ENCODE measurements at regions not wholly inside any gene's neighbourhood (a gene's known extent, or its start where the extent isn't known, plus 50 kb on each side); places are given as distances from the start of the nearest gene placed in this dataset.

GRCh38 chr12:125512541-125513298 is 447.5 kb downstream of the AACS start:
- Histone ChIP-seq H3K36me3 (ENCODE audit: insufficient read depth, low read length) (no peaks in the 10 kb centered on the region), H3K9me3 (ENCODE audit: low read depth, low read length) (no peaks in the 10 kb centered on the region), H3K79me2 (ENCODE audit: insufficient read depth, low read length) (no peaks in the 10 kb centered on the region), H3K4me1 (ENCODE audit: insufficient read depth, low read length) (no peaks in the 10 kb centered on the region), H3K27ac (ENCODE audit: low read depth, low read length) (no peak overlapping the region), H2AFZ (ENCODE audit: low read length) (no peak overlapping the region), H3K27me3 (ENCODE audit: insufficient read depth, low read length) (no peaks in the 10 kb centered on the region), H4K20me1 (ENCODE audit: insufficient read depth, low read length) (no peaks in the 10 kb centered on the region), H3K4me3 (ENCODE audit: insufficient read depth, low read length) (no peak overlapping the region), H3K4me2 (ENCODE audit: insufficient read depth, low read length) (no peak overlapping the region)
- TF ChIP-seq, protein P1, sequence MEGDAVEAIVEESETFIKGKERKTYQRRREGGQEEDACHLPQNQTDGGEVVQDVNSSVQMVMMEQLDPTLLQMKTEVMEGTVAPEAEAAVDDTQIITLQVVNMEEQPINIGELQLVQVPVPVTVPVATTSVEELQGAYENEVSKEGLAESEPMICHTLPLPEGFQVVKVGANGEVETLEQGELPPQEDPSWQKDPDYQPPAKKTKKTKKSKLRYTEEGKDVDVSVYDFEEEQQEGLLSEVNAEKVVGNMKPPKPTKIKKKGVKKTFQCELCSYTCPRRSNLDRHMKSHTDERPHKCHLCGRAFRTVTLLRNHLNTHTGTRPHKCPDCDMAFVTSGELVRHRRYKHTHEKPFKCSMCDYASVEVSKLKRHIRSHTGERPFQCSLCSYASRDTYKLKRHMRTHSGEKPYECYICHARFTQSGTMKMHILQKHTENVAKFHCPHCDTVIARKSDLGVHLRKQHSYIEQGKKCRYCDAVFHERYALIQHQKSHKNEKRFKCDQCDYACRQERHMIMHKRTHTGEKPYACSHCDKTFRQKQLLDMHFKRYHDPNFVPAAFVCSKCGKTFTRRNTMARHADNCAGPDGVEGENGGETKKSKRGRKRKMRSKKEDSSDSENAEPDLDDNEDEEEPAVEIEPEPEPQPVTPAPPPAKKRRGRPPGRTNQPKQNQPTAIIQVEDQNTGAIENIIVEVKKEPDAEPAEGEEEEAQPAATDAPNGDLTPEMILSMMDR (IDR thresholded peaks at IDR 0.05; ENCODE audit: extremely low read depth, low read depth, low read length) = no peak
- DNase-seq (ENCODE audit: insufficient read length, low spot score, missing footprints) = no peak

GRCh38 chr12:125515887-125516286 is 450.7 kb downstream of the AACS start:
- no peak overlapping the region for H2AFZ ChIP-seq (ENCODE audit: low read length)
- no peak overlapping the region for H3K4me2 ChIP-seq (ENCODE audit: insufficient read depth, low read length)
- H3K4me1 ChIP-seq (ENCODE audit: insufficient read depth, low read length) = no peaks in the 10 kb centered on the region
- DNase-seq (ENCODE audit: insufficient read length, low spot score, missing footprints) = no peak
- TF ChIP-seq, protein P1 (IDR thresholded peaks at IDR 0.05; ENCODE audit: extremely low read depth, low read depth, low read length) = no peak
- H3K9me3 ChIP-seq (ENCODE audit: low read depth, low read length) = no peaks in the 10 kb centered on the region
- H3K36me3 ChIP-seq (ENCODE audit: insufficient read depth, low read length) = no peaks in the 10 kb centered on the region
- no peak overlapping the region for H3K4me3 ChIP-seq (ENCODE audit: insufficient read depth, low read length)
- no peaks in the 10 kb centered on the region for H4K20me1 ChIP-seq (ENCODE audit: insufficient read depth, low read length)
- H3K27me3 ChIP-seq (ENCODE audit: insufficient read depth, low read length) = no peaks in the 10 kb centered on the region
- H3K27ac ChIP-seq (ENCODE audit: low read depth, low read length) = no peak overlapping the region
- no peaks in the 10 kb centered on the region for H3K79me2 ChIP-seq (ENCODE audit: insufficient read depth, low read length)

GRCh38 chr12:125518074-125518473 is 452.8 kb downstream of the AACS start:
- Histone ChIP-seq H3K36me3 (ENCODE audit: insufficient read depth, low read length) (no peaks in the 10 kb centered on the region), H3K4me3 (ENCODE audit: insufficient read depth, low read length) (no peak overlapping the region), H3K27ac (ENCODE audit: low read depth, low read length) (no peak overlapping the region), H2AFZ (ENCODE audit: low read length) (no peak overlapping the region), H3K4me2 (ENCODE audit: insufficient read depth, low read length) (no peak overlapping the region), H3K9me3 (ENCODE audit: low read depth, low read length) (peaks cover 2% of the 10 kb centered on the region), H3K27me3 (ENCODE audit: insufficient read depth, low read length) (no peaks in the 10 kb centered on the region), H3K4me1 (ENCODE audit: insufficient read depth, low read length) (no peaks in the 10 kb centered on the region), H4K20me1 (ENCODE audit: insufficient read depth, low read length) (no peaks in the 10 kb centered on the region), H3K79me2 (ENCODE audit: insufficient read depth, low read length) (no peaks in the 10 kb centered on the region)
- TF ChIP-seq, protein P1 (IDR thresholded peaks at IDR 0.05; ENCODE audit: extremely low read depth, low read depth, low read length) = no peak
- DNase-seq (ENCODE audit: insufficient read length, low spot score, missing footprints) = no peak

GRCh38 chr12:125519026-125519651 is 453.9 kb downstream of the AACS start:
- H3K36me3 ChIP-seq (ENCODE audit: insufficient read depth, low read length) = no peaks in the 10 kb centered on the region
- peaks cover 2% of the 10 kb centered on the region for H3K9me3 ChIP-seq (ENCODE audit: low read depth, low read length)
- no peak overlapping the region for H3K4me3 ChIP-seq (ENCODE audit: insufficient read depth, low read length)
- H3K4me2 ChIP-seq (ENCODE audit: insufficient read depth, low read length) = no peak overlapping the region
- H3K4me1 ChIP-seq (ENCODE audit: insufficient read depth, low read length) = no peaks in the 10 kb centered on the region
- no peaks in the 10 kb centered on the region for H4K20me1 ChIP-seq (ENCODE audit: insufficient read depth, low read length)
- H3K79me2 ChIP-seq (ENCODE audit: insufficient read depth, low read length) = no peaks in the 10 kb centered on the region
- H3K27ac ChIP-seq (ENCODE audit: low read depth, low read length) = no peak overlapping the region
- H2AFZ ChIP-seq (ENCODE audit: low read length) = no peak overlapping the region
- TF ChIP-seq, protein P1 (IDR thresholded peaks at IDR 0.05; ENCODE audit: extremely low read depth, low read depth, low read length) = no peak
- DNase-seq (ENCODE audit: insufficient read length, low spot score, missing footprints) = no peak
- no peaks in the 10 kb centered on the region for H3K27me3 ChIP-seq (ENCODE audit: insufficient read depth, low read length)
